HG02588 (cell line): ENCODE measurements at regions not wholly inside any gene's neighbourhood (a gene's known extent, or its start where the extent isn't known, plus 50 kb on each side); places are given as distances from the start of the nearest gene placed in this dataset.
"Not testable (repeated sequence)": the region's sequence is repeated elsewhere in the genome, so short reads cannot be mapped to it uniquely, and the experiment has no call there.

ENCODE experiments used
- ATAC-seq: cut with Tn5 transposase; IDR thresholded peaks from one replicate; pipeline ENCODE4 v1.9.1; 2021; ENCODE audit warnings: mild to moderate bottlenecking, moderate library complexity; ENCODE audit not compliant: unreplicated experiment

DNA sequence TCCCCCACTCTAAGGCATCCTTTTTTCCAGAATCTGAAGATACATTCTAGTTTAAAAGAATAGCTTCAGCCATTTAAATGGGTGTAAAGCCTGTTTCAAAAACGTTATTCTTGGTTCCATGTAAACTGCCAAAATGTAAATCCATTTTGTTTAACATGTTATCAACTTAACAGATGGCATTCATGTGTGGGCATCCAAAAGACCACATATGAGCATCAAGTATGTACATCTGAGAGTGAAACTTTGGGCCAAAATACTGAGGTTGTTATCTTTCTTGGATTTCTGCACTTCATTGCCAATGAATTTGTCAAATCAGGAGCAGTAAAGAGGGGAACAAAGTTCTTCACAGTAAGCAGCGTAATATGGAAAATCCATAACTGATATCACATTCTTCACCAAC lies 395.4 kb downstream of the ZNF804A start:
- no peak for ATAC-seq

DNA sequence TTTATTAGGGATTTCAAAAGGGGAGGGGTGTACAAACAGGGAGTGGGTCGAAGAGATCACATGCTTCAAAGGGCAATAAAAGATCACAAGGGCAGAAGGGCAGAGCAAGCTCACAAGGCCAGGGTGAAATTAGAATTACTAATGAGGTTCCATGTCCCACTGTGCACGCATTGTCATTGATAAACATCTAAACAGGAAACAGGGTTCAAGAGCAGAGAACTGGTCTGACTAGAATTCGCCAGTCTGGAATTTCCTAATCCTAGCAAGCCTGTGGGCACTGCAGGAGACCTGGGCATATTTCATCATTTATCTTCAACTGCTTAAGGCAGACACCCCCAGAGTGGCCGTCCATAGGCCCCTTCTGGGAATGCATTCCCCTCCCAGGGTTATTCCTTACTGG lies 408.2 kb downstream of the ZNF804A start:
- ATAC-seq = no peak

- ATAC-seq = no peak
These were observed 414.3 kb downstream of the ZNF804A start for GRCh38 chr2:185012643-185013042.

DNA sequence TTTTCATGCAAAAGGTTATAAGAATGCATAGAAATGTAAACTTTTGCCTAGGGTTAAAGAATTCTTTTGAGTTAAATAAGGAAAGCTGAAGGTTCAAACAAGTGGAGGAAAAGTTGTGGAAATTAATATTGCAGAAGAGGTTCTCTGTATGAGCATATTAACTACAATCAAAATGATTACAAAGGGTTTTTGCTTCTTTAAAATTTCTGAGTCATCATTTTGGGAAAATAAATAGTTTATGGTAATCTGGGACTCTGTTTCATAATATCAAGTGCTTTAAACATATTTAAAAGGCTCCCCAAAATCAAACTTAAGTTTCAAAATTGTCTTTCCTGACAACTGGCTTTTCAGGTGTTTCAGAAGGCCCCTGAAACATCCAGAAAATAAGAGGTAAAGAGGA lies 415.7 kb downstream of the ZNF804A start:
- no peak for ATAC-seq

DNA sequence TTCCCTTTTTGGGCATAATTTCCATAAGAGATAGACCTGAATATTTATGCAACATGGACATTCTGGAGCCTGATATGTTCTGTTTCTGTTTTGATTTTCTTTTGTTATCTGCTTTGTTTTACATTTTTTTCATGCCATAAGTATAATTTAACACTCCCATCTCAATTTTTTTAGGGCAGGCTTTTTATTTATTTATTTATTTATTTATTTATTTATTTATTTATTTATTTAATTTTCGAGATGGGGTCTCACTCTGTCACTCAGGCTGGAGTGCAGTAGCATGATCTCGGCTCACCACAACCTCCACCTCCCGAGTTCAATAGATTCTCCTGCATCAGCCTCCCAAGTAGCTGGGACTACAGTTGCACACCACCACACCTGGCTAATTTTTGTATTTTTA lies 427.6 kb downstream of the ZNF804A start:
- ATAC-seq = not testable (repeated sequence)

DNA sequence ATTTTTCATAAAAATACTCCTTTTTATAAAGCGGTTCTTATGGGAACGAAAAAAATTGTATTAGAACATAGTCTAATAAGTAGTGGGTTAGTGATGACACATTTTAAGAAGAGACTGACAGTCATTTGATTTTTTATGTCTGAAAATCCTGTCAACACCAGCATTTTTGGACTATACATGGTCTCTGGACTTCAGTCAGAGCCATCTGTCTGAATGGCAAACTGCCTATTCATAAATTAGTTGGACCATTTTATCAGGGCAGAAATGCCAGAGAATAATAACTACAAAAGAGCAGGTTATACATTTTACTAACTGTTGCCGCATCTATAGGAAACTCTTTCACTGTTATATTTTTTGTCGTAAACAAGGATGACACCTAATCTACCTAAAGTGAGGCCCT lies 437.6 kb downstream of the ZNF804A start:
- no peak for ATAC-seq

DNA sequence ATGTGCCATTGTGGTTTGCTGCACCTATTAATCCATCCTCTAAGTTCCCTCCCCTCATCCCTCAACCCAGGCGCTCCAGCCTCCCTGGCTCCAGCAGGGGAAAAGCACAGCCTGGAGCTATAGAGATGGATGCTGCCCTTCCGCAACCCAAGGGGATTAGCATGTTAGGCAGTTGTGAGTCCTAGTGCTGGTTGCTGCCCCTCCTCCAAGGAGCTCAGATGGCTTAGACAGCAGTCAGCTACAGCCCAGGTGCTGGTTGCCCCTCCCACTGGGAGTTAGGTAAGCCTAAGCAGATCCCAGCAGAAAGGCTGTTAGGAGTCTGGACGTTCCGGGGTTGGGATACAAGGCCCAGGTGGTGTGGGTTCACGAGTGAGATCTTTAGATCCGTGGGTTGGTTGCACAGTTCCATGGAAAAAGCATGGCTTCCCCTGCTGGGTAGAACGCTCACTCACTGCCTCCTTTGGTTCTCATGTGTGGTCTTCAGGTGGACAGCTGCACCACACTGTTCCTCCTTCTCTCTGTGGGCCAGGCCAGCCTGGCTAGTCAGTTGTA lies 446.1 kb downstream of the ZNF804A start:
- no peak for ATAC-seq

- ATAC-seq = no peak
These were observed 452.5 kb downstream of the ZNF804A start for GRCh38 chr2:185050804-185051203.

DNA sequence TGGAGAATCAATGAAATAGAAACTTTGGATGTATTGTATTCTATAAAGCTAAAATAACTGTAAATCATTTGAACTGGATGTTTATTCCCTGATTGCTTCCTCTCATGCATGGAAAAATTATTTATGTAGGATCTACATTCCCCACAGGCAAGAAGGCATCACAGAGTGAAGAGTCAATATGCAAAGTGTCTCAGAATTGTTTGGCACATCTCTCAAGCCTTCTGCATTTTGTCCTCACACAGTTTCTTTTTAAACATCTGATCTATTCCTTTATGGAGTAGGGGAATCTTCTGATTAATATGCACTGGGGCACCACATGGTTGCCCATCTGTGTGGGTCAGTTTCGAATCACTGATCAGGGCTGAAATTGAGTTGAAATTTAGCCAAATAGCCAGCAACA lies 465.4 kb downstream of the ZNF804A start:
- ATAC-seq = no peak

- ATAC-seq = no peak
These were observed 467.8 kb downstream of the ZNF804A start for GRCh38 chr2:185066128-185066527.

DNA sequence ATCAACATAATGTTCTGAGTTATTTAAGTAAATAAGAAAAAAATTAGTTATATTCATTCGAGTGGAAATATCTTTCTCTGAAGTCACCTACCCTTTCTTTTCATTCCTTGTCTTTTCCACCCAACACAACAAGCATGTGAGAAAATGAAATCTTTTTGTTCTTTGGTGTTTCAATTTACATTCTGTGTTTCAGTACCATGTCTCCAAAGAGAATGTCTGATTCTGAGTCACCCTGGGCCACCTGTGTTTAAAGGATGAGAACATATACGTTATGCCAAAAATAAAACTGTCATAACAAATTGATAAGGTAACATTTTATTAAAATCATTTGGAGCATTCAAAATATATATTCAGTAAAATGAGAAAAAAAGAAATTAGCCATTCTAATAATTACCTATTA lies 470.8 kb downstream of the ZNF804A start:
- no peak for ATAC-seq

- ATAC-seq = no peak
These were observed 475.8 kb downstream of the ZNF804A start for GRCh38 chr2:185074156-185074555.

GRCh38 chr2:185082749-185083148 lies 484.4 kb downstream of the ZNF804A start:
- ATAC-seq = no peak

DNA sequence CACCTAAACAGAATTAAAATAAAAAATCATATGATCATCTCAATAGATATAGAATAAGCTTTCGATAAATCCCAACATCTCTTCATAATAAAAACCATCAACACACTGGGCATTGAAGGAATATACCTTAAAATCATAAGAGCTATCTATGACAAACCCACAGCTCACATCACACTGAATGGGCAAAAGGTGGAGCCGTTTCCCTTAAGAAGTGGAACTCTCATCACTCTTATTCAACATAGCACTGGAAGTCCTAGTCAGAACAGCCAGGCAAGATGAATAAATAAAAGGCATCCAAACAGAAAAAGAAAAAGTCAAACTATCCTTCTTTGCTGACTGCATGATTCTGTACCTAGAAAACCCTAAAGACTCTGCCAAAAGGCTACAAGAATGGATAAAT lies 510.3 kb downstream of the ZNF804A start:
- no peak for ATAC-seq

DNA sequence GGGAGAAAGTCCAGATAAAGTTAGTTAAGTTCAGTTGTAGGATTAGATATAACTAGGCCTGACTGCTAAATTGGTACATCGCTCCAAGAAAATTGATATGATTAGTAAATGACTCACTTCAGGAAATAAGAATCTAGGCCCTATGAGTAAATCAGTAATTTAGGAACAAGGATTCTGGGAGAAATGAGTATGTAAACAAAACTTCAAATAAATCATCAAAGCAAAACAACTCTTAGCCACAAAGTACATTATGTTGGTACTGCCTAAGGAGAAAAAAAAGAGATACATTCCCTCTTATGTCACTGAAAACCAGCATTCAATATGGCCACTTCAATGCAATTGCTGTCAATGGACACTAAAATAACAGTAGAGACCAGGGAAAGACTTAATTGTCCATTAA lies 529.1 kb downstream of the ZNF804A start:
- no peak for ATAC-seq

DNA sequence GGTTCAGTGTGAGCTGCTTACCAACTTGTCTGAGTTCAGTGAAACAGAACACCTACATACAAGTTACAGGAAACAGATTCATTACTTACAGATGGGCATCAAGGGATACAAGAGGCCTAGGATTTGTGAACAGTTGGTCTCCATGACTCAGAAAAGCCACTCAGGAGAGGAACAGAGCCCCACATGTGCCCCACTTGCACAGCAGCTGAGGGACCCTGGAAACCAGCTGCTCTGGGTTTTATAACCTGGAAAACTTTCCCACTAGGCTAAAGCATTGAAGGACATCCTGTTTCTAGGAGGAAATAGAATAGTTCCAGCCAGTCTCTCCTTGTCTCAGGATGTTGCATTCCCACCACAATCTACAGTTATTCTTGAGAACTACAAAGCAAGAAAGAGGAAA lies 530.0 kb downstream of the ZNF804A start:
- ATAC-seq = no peak

- ATAC-seq = no peak
These were observed 530.7 kb downstream of the ZNF804A start for GRCh38 chr2:185128996-185129395.

- no peak for ATAC-seq
These were observed 532.4 kb downstream of the ZNF804A start for GRCh38 chr2:185130685-185131084.

DNA sequence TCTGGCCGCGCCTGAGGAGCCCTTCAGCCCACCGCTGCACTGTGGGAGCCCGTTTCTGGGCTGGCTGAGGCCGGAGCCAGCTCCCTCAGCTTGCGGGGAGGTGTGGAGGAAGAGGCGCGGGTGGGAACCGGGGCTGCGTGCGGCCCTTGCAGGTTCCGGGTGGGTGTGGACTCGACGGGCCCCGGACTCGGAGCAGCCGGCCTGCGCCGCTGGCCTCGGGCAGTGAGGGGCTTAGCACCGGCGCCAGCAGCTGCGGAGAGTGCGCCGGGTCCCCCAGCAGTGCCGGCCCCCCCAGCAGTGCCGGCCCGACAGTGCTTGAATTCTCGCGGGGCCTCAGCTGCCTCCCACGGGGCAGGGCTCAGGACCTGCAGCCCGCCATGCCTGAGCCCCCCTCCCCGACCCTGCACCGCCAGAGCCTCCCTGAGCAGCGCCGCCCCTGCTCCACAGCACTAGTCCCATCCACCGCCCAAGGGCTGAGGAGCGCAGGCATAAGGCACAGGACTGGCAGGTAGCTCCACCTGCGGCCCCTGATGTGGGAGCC lies 534.2 kb downstream of the ZNF804A start:
- ATAC-seq = no peak

DNA sequence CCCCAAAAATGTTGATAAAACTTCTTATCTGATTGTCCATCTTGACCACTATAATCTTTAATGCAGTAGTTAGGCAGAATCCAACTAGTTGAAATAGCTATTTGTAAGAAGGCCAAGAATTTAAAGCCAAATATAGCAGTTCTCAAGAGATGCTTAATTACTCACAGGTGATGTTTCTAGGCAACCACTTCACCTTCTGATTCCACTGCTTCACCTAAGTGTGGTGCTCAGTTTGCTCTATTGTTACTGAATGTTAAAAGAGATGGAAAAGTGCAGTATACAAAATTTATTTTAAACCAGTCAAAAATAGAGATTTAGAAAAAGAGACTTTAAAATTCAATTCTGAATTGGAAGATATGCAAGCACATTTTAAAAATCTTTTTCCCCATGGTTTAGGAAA lies 539.4 kb downstream of the ZNF804A start:
- ATAC-seq = no peak

DNA sequence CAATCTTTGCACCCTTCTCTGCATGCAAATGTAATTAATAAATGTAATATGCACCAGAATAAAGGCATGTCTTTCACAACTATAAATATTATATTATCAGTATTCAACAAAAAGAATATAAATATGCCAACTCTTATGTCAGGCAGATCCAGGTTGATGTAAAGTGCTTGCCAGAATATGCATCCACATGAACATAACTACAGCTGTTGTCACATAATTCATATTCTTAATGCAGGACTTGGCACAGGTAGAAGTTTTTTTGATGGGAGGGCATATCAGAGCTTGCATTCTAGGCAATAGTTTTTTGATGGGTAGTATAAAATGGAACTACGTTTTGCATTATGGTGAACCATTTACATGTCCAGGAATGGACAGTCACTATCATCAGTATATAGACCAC lies 544.3 kb downstream of the ZNF804A start:
- ATAC-seq = no peak

- ATAC-seq = no peak
These were observed 546.0 kb downstream of the ZNF804A start for GRCh38 chr2:185144159-185144919.
